ENCODE measurements at regions not wholly inside any gene's neighbourhood (a gene's known extent, or its start where the extent isn't known, plus 50 kb on each side); places are given as distances from the start of the nearest gene placed in this dataset.

- intact Hi-C loops (cut with DNase I, micrococcal nuclease) = no loop called here
- no peak for ATAC-seq
- no peak for DNase-seq
Measured at GRCh38 chr3:59300733-59301132, 250.9 kb upstream of the CFAP20DC start.

GRCh38 chr3:59299561-59299960 is 249.7 kb upstream of the CFAP20DC start:
- DNase-seq = no peak
- no peak for ATAC-seq
- intact Hi-C loops (cut with DNase I, micrococcal nuclease) = no loop called here

GRCh38 chr3:59290358-59290757 is 240.5 kb upstream of the CFAP20DC start:
- DNase-seq (no peak), ATAC-seq (no peak)
- intact Hi-C loops (cut with DNase I, micrococcal nuclease) = no loop called here

GRCh38 chr3:59289831-59290230 is 240.0 kb upstream of the CFAP20DC start:
- DNase-seq (no peak), ATAC-seq (no peak)
- intact Hi-C loops (cut with DNase I, micrococcal nuclease) = no loop called here

- DNase-seq (no peak), ATAC-seq (no peak)
- intact Hi-C loops (cut with DNase I, micrococcal nuclease) = no loop called here
Measured at GRCh38 chr3:59288951-59289350, 239.1 kb upstream of the CFAP20DC start.

GRCh38 chr3:59286791-59287531 is 237.1 kb upstream of the CFAP20DC start:
- ATAC-seq = no peak
- peak in 1 of 2 donors; percentile 8 for DNase-seq
- intact Hi-C loops (cut with DNase I, micrococcal nuclease) = no loop called here

GRCh38 chr3:59285560-59285959 is 235.7 kb upstream of the CFAP20DC start:
- intact Hi-C loops (cut with DNase I, micrococcal nuclease) = no loop called here
- DNase-seq (no peak), ATAC-seq (no peak)

- intact Hi-C loops (cut with DNase I, micrococcal nuclease) = no loop called here
- DNase-seq = no peak
- no peak for ATAC-seq
Measured at GRCh38 chr3:59284926-59285325, 235.1 kb upstream of the CFAP20DC start.

- DNase-seq (no peak), ATAC-seq (no peak)
- intact Hi-C loops (cut with DNase I, micrococcal nuclease) = no loop called here
Measured at GRCh38 chr3:59280113-59280512, 230.3 kb upstream of the CFAP20DC start.

- ATAC-seq (no peak), DNase-seq (no peak)
- intact Hi-C loops (cut with DNase I, micrococcal nuclease) = no loop called here
Measured at GRCh38 chr3:59277816-59278215, 228.0 kb upstream of the CFAP20DC start.

GRCh38 chr3:59277201-59277600 is 227.4 kb upstream of the CFAP20DC start:
- ATAC-seq = no peak
- intact Hi-C loops (cut with DNase I, micrococcal nuclease) = no loop called here
- no peak for DNase-seq

- ATAC-seq (no peak), DNase-seq (no peak)
- intact Hi-C loops (cut with DNase I, micrococcal nuclease) = no loop called here
Measured at GRCh38 chr3:59273976-59274375, 224.2 kb upstream of the CFAP20DC start.

- ATAC-seq (no peak), DNase-seq (no peak)
- intact Hi-C loops (cut with DNase I, micrococcal nuclease) = no loop called here
Measured at GRCh38 chr3:59271971-59272370, 222.1 kb upstream of the CFAP20DC start.

- ATAC-seq = no peak
- intact Hi-C loops (cut with DNase I, micrococcal nuclease) = no loop called here
- no peak for DNase-seq
Measured at GRCh38 chr3:59270921-59271320, 221.1 kb upstream of the CFAP20DC start.

- DNase-seq (no peak), ATAC-seq (no peak)
- intact Hi-C loops (cut with DNase I, micrococcal nuclease) = no loop called here
Measured at GRCh38 chr3:59270209-59270608, 220.4 kb upstream of the CFAP20DC start.

GRCh38 chr3:59268170-59268569 is 218.3 kb upstream of the CFAP20DC start:
- intact Hi-C loops (cut with DNase I, micrococcal nuclease) = no loop called here
- DNase-seq (no peak), ATAC-seq (no peak)

- DNase-seq = no peak
- intact Hi-C loops (cut with DNase I, micrococcal nuclease) = no loop called here
- no peak for ATAC-seq
Measured at GRCh38 chr3:59267021-59267420, 217.2 kb upstream of the CFAP20DC start.

- ATAC-seq (no peak), DNase-seq (no peak)
- intact Hi-C loops (cut with DNase I, micrococcal nuclease) = no loop called here
Measured at GRCh38 chr3:59266551-59266950, 216.7 kb upstream of the CFAP20DC start.

GRCh38 chr3:59265566-59265965 is 215.7 kb upstream of the CFAP20DC start:
- DNase-seq = no peak

GRCh38 chr3:59264366-59264765 is 214.5 kb upstream of the CFAP20DC start:
- no peak for DNase-seq
- ATAC-seq = no peak
- intact Hi-C loops (cut with DNase I, micrococcal nuclease) = no loop called here

More at GRCh38 chr3:59265566-59265965, 215.7 kb upstream of the CFAP20DC start:
- intact Hi-C loops (cut with DNase I, micrococcal nuclease) = no loop called here
- no peak for ATAC-seq

GRCh38 chr3:59263152-59263551 is 213.3 kb upstream of the CFAP20DC start:
- ATAC-seq (no peak), DNase-seq (no peak)
- intact Hi-C loops (cut with DNase I, micrococcal nuclease) = no loop called here
